Lower leg skin (tissue), 4 donors: ENCODE measurements at regions not wholly inside any gene's neighbourhood (a gene's known extent, or its start where the extent isn't known, plus 50 kb on each side); places are given as distances from the start of the nearest gene placed in this dataset.

Experiments
- DNase-seq, 2 donors: peaks; one replicate each; pipeline ENCODE4 v3.0.0-alpha.2; 2019; ENCODE audit warnings: low spot score in 2 of 2
- H3K4me3 ChIP-seq: fragments of 200-600 bp; sonication (generic); 2 replicates; pipeline ENCODE4 v1.5.1; 2017; ENCODE audit warnings: mild to moderate bottlenecking, low read depth; ENCODE audit not compliant: poor library complexity, severe bottlenecking
- CTCF ChIP-seq, 3 donors: fragments of 450-650 bp; IDR thresholded peaks; one replicate each; pipeline ENCODE4 v1.5.1; 2016; ENCODE audit warnings: antibody characterized with exemption in 3 of 3, mild to moderate bottlenecking in 3 of 3, moderate library complexity in 2 of 3
- POLR2A ChIP-seq, 2 donors: fragments of 450-650 bp; IDR thresholded peaks; one replicate each; pipeline ENCODE4 v1.6.1; 2016 to 2017; ENCODE audit warnings: antibody characterized with exemption in 2 of 2, mild to moderate bottlenecking in 1 of 2, moderate library complexity in 1 of 2
- WGBS, 2 donors: methylation state at CpG; one replicate each; pipeline ENCODE4 v1.1.5; 2018; 5-methylcytosine and 5-hydroxymethylcytosine counted together
- intact Hi-C: fragments of 100-400 bp; cut with DNase I; formaldehyde crosslinking; loops from one replicate; pipeline ENCODE4 v1.15.0; 2023; ENCODE audit warnings: low total_unique reads

- DNase-seq = no peak
- intact Hi-C loops = no loop called here
- H3K4me3 ChIP-seq = no peak overlapping the region
- TF ChIP-seq POLR2A (IDR thresholded peaks at IDR 0.05) = no peak
- TF ChIP-seq CTCF (IDR thresholded peaks at IDR 0.05) = no peak
- 89 to 91% methylated on average over 2 of the region's 2 CpGs for WGBS, 2 donors
Measured at GRCh38 chr2:200752332-200752731, 59.4 kb upstream of the BZW1 start.

GRCh38 chr2:200752835-200753234, 58.9 kb upstream of the BZW1 start:
- 85 to 95% methylated on average over 1 of the region's 1 CpG for WGBS, 2 donors
- no peak overlapping the region for H3K4me3 ChIP-seq
- TF ChIP-seq CTCF (IDR thresholded peaks at IDR 0.05) = no peak
- TF ChIP-seq POLR2A (IDR thresholded peaks at IDR 0.05) = no peak
- no peak for DNase-seq
- intact Hi-C loops = no loop called here

DNA sequence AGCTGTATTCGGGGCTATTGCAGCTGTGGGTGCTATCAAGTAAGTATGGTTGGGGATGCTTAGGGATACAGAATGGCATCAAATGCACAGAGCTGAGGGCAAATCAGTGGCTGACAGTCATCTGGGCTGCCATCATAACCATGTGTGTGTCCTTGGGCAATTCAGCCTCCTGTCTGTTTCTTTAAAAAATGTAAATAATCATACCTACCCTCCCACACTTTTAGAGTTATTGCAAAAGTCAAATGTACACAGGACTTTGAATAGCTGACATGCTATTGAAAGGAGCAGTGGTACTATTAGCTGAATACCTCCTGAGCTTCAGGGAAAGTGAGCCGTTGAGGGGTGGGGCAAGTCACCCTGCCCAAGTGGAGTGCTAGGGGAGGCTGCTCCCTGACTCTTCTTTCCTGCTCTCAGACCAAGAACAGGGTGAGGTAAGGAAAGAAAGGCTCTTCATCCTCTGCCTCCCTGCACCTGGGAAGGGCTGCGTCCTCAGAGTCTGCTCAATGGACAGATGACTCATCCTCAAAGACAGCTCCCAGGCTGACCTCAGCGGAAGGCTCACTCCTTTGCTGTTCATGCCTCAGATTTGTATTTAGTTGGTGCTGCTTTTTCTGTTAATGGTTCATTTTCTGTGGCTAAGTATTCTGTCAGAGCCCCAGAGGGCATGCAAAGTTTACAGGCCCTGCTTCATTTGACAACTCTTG, 54.9 kb upstream of the BZW1 start:
- 48 to 67% methylated on average over 4 of the region's 4 CpGs for WGBS, 2 donors
- intact Hi-C loops = no loop called here
- TF ChIP-seq POLR2A (IDR thresholded peaks at IDR 0.05) = no peak
- no peak for TF ChIP-seq CTCF (IDR thresholded peaks at IDR 0.05)
- no peak overlapping the region for H3K4me3 ChIP-seq
- DNase-seq = peak in 1 of 2 donors; percentile 71

DNA sequence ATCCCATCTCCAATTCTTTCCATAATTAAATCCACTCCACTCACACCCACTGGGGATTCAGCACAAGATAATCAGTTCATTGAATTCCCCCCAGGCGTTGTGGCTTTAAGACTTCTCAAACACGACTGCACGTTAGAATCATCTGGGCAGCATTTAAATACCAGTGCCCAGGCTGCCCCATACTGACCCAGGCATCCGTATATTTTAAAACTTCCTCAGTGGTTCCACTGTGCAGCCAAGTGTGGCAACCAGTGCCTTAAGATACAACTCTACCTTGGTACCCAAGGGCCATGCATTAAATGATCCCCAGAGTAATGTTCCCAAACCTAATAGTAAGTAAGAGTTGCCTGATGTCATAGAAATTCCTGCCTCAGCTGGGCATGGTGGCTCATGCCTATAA, 54.3 kb upstream of the BZW1 start:
- TF ChIP-seq POLR2A (IDR thresholded peaks at IDR 0.05) (no peak), CTCF (IDR thresholded peaks at IDR 0.05) (no peak)
- 50 to 62% methylated on average over 4 of the region's 4 CpGs for WGBS, 2 donors
- DNase-seq = peak in 1 of 2 donors; percentile 32
- intact Hi-C loops = no loop called here
- H3K4me3 ChIP-seq = no peak overlapping the region

GRCh38 chr2:200758341-200758740, 53.4 kb upstream of the BZW1 start:
- TF ChIP-seq CTCF (IDR thresholded peaks at IDR 0.05) (no peak), POLR2A (IDR thresholded peaks at IDR 0.05) (no peak)
- no peak for DNase-seq
- intact Hi-C loops = no loop called here
- WGBS, 2 donors = 89 to 92% methylated on average over 4 of the region's 4 CpGs
- H3K4me3 ChIP-seq = no peak overlapping the region

DNA sequence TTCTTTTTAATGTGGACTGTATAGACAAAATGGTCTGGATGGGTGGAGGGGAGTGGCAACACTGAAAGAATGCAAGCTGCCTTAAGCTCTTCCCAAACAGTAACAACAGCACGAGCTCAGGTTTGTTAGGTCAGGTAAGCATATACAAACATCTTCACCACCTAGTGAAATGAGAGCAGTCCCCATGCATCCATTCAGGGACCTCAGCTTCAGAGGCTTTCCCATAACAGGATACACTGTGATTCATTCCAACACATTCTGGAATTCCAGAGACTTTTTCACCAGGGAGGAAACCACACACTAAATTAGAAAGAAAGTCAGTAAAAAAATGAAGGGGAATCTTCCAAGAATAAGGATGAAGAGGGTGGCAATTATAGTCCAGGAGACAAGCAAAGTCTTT, 50.4 kb upstream of the BZW1 start:
- no peak for TF ChIP-seq CTCF (IDR thresholded peaks at IDR 0.05)
- TF ChIP-seq POLR2A (IDR thresholded peaks at IDR 0.05) = no peak

More for the DNA sequence above, 50.4 kb upstream of the BZW1 start:
- WGBS, 2 donors = 53 to 60% methylated on average over 1 of the region's 1 CpG
- intact Hi-C loops = no loop called here
- H3K4me3 ChIP-seq = no peak overlapping the region
- no peak for DNase-seq
